Right lobe of liver (tissue), 4 donors: ENCODE measurements at regions not wholly inside any gene's neighbourhood (a gene's known extent, or its start where the extent isn't known, plus 50 kb on each side); places are given as distances from the start of the nearest gene placed in this dataset.

Experiments
- POLR2A ChIP-seq: fragments of 450-650 bp; IDR thresholded peaks from one replicate; pipeline ENCODE4 v1.6.1; 2017; ENCODE audit warnings: antibody characterized with exemption, mild to moderate bottlenecking
- TF ChIP-seq, protein P1 (sequence below), 4 donors: fragments of 200-600 bp in 3 of 4; fragments of 450-650 bp in 1 of 4; IDR thresholded peaks; one replicate each; pipeline versions ENCODE4 v1.5.1 to v1.8.0; 2016 to 2022; ENCODE audit warnings: antibody characterized with exemption in 4 of 4, mild to moderate bottlenecking in 2 of 4
- donor health status: DM: no; HTN: no; CAD: no.
- donor health status: DM: no; HTN: no; CAD: no.
- donor health status: DM: no; HTN: yes; CAD: no.

GRCh38 chr20:60326821-60327220, 368.6 kb downstream of the CDH26 start:
- no peak for TF ChIP-seq POLR2A
- TF ChIP-seq, protein P1, sequence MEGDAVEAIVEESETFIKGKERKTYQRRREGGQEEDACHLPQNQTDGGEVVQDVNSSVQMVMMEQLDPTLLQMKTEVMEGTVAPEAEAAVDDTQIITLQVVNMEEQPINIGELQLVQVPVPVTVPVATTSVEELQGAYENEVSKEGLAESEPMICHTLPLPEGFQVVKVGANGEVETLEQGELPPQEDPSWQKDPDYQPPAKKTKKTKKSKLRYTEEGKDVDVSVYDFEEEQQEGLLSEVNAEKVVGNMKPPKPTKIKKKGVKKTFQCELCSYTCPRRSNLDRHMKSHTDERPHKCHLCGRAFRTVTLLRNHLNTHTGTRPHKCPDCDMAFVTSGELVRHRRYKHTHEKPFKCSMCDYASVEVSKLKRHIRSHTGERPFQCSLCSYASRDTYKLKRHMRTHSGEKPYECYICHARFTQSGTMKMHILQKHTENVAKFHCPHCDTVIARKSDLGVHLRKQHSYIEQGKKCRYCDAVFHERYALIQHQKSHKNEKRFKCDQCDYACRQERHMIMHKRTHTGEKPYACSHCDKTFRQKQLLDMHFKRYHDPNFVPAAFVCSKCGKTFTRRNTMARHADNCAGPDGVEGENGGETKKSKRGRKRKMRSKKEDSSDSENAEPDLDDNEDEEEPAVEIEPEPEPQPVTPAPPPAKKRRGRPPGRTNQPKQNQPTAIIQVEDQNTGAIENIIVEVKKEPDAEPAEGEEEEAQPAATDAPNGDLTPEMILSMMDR (IDR thresholded peaks at IDR 0.05), result no peak
